CD4-positive, alpha-beta T cell (primary cell): ENCODE measurements at regions not wholly inside any gene's neighbourhood (a gene's known extent, or its start where the extent isn't known, plus 50 kb on each side); places are given as distances from the start of the nearest gene placed in this dataset.

Experiments used
- ATAC-seq: fragments of 200-7000 bp; cut with Tn5 transposase; one replicate; pipeline ENCODE4 v1.10.0; 2022; ENCODE audit warnings: mild to moderate bottlenecking; ENCODE audit not compliant: poor library complexity
- CTCF ChIA-PET: fragments of 350-600 bp; sonication (Branson Sonifier 250); formaldehyde crosslinking; loops from one replicate; lab custom pipeline; 2021; ENCODE audit warnings: antibody characterized with exemption, inconsistent platforms; lab: Charles Lee
- POLR2A ChIA-PET: fragments of 350-600 bp; sonication (Branson Sonifier 250); formaldehyde crosslinking; loops from one replicate; lab custom pipeline; 2021; ENCODE audit warnings: antibody characterized with exemption, inconsistent platforms; lab: Charles Lee
- DNase-seq, 14 experiments: peaks; one replicate each; pipeline ENCODE4 v3.0.0-alpha.2; 2013 to 2020; ENCODE audit warnings: mixed read lengths in 2 of 14
- H3K27ac ChIP-seq, 2 donors: one replicate each; pipeline versions ENCODE4 v1.5.1 to v1.7.0; 2013; ENCODE audit warnings: low read length in 2 of 2, low read depth in 1 of 2, mild to moderate bottlenecking in 1 of 2
- H3K27me3 ChIP-seq, 2 experiments: 1 replicate in 1 of 2; 2 replicates in 1 of 2; pipeline versions ENCODE4 v1.6.1 to v1.7.0; 2013; ENCODE audit warnings: low read length in 2 of 2, control low read depth in 1 of 2, mild to moderate bottlenecking in 1 of 2, moderate library complexity in 1 of 2; ENCODE audit not compliant: insufficient read depth in 2 of 2, control insufficient read depth in 1 of 2
- H3K36me3 ChIP-seq: one replicate; pipeline ENCODE4 v1.6.1; 2013; ENCODE audit warnings: low read length, control low read depth; ENCODE audit not compliant: insufficient read depth
- H3K4me1 ChIP-seq: one replicate; pipeline ENCODE4 v1.6.1; 2013; ENCODE audit warnings: low read length, control low read depth; ENCODE audit not compliant: insufficient read depth
- H3K4me3 ChIP-seq: one replicate; pipeline ENCODE4 v1.5.1; 2013; ENCODE audit warnings: mild to moderate bottlenecking, low read length, moderate library complexity
- H3K9me3 ChIP-seq, 2 experiments: 1 replicate in 1 of 2; 2 replicates in 1 of 2; pipeline versions ENCODE4 v1.6.1 to v1.7.0; 2013; ENCODE audit warnings: low read length in 2 of 2, mild to moderate bottlenecking in 2 of 2, control low read depth in 1 of 2, moderate library complexity in 1 of 2; ENCODE audit not compliant: control insufficient read depth in 1 of 2, insufficient read depth in 1 of 2
- H3K27ac Mint-ChIP-seq: one replicate; pipeline ENCODE4 v1.8.0; 2020; ENCODE audit warnings: mixed read lengths
- H3K27me3 Mint-ChIP-seq: one replicate; pipeline ENCODE4 v1.8.0; 2021; ENCODE audit warnings: mixed read lengths
- H3K36me3 Mint-ChIP-seq: one replicate; pipeline ENCODE4 v1.8.0; 2021; ENCODE audit warnings: low read depth, mixed read lengths
- H3K4me1 Mint-ChIP-seq: one replicate; pipeline ENCODE4 v1.8.0; 2021; ENCODE audit warnings: low read depth, mixed read lengths
- H3K4me3 Mint-ChIP-seq: one replicate; pipeline ENCODE4 v1.8.0; 2020; ENCODE audit warnings: mild to moderate bottlenecking, mixed read lengths
- H3K9me3 Mint-ChIP-seq: one replicate; pipeline ENCODE4 v1.8.0; 2020; ENCODE audit warnings: mixed read lengths
- CTCF ChIP-seq: fragments of 200-600 bp; IDR thresholded peaks from one replicate; pipeline ENCODE4 v1.8.0; 2022; ENCODE audit warnings: antibody characterized with exemption, mild to moderate bottlenecking
- intact Hi-C, 2 experiments: fragments of 100-400 bp; cut with DNase I in 1 of 2; cut with micrococcal nuclease in 1 of 2; formaldehyde crosslinking; loops; one replicate each; pipeline versions ENCODE4 v1.15.1 to v1.9.0; 2023 to 2025; cut with DNase I, micrococcal nuclease

- Histone ChIP-seq H3K36me3 (no peaks in the 10 kb centered on the region), H3K27ac (no peak overlapping the region), H3K4me1 (no peaks in the 10 kb centered on the region), H3K4me3 (no peak overlapping the region), H3K9me3 (peaks cover 0 to 8% of the 10 kb centered on the region in 2 experiments), H3K27me3 (no peaks in the 10 kb centered on the region)
- ChIA-PET POLR2A (no interaction called here), CTCF (no interaction called here)
- no peak overlapping the region for H3K27ac Mint-ChIP-seq
- no peak for TF ChIP-seq CTCF
- H3K4me1 Mint-ChIP-seq: no peaks in the 10 kb centered on the region
- no peaks in the 10 kb centered on the region for H3K36me3 Mint-ChIP-seq
- intact Hi-C loops: no loop called here
- H3K27me3 Mint-ChIP-seq: no peaks in the 10 kb centered on the region
- no peak for ATAC-seq
- DNase-seq: no peak
- H3K9me3 Mint-ChIP-seq: no peaks in the 10 kb centered on the region
- H3K4me3 Mint-ChIP-seq: no peak overlapping the region
These were observed 152.4 kb downstream of the IRX5 start for GRCh38 chr16:55083052-55083451.

GRCh38 chr16:55088098-55088497 lies 157.4 kb downstream of the IRX5 start:
- intact Hi-C loops: no loop called here
- no peaks in the 10 kb centered on the region for H3K36me3 ChIP-seq
- H3K9me3 Mint-ChIP-seq: no peaks in the 10 kb centered on the region
- no peaks in the 10 kb centered on the region for H3K36me3 Mint-ChIP-seq
- ATAC-seq: no peak
- POLR2A ChIA-PET: no interaction called here
- H3K27ac Mint-ChIP-seq: no peak overlapping the region
- H3K27ac ChIP-seq: no peak overlapping the region
- CTCF ChIA-PET: no interaction called here
- H3K4me1 Mint-ChIP-seq: no peaks in the 10 kb centered on the region
- no peaks in the 10 kb centered on the region for H3K27me3 ChIP-seq
- H3K4me1 ChIP-seq: no peaks in the 10 kb centered on the region
- no peak overlapping the region for H3K4me3 Mint-ChIP-seq
- no peak overlapping the region for H3K4me3 ChIP-seq
- H3K9me3 ChIP-seq: peaks cover 0 to 15% of the 10 kb centered on the region in 2 experiments
- no peak for DNase-seq
- no peak for TF ChIP-seq CTCF
- H3K27me3 Mint-ChIP-seq: no peaks in the 10 kb centered on the region

GRCh38 chr16:55089600-55089999 lies 158.9 kb downstream of the IRX5 start:
- H3K27me3 Mint-ChIP-seq: no peaks in the 10 kb centered on the region
- no peak for TF ChIP-seq CTCF
- no peaks in the 10 kb centered on the region for H3K4me1 Mint-ChIP-seq
- ChIA-PET POLR2A (no interaction called here), CTCF (no interaction called here)
- no peak overlapping the region for H3K27ac Mint-ChIP-seq
- no peaks in the 10 kb centered on the region for H3K4me1 ChIP-seq
- no peak overlapping the region for H3K27ac ChIP-seq
- no peaks in the 10 kb centered on the region for H3K36me3 ChIP-seq
- DNase-seq (no peak), ATAC-seq (no peak)
- H3K9me3 ChIP-seq: peaks cover 0 to 18% of the 10 kb centered on the region in 2 experiments
- no peak overlapping the region for H3K4me3 ChIP-seq
- H3K36me3 Mint-ChIP-seq: no peaks in the 10 kb centered on the region
- intact Hi-C loops: no loop called here
- H3K4me3 Mint-ChIP-seq: no peak overlapping the region
- H3K27me3 ChIP-seq: no peaks in the 10 kb centered on the region
- H3K9me3 Mint-ChIP-seq: peaks cover 2% of the 10 kb centered on the region
